Suprapubic skin (tissue), 3 donors: ENCODE measurements at regions not wholly inside any gene's neighbourhood (a gene's known extent, or its start where the extent isn't known, plus 50 kb on each side); places are given as distances from the start of the nearest gene placed in this dataset.

ENCODE experiments used
- POLR2AphosphoS5 ChIP-seq, 3 donors: sonication (generic); formaldehyde crosslinking; IDR thresholded peaks; one replicate each; pipeline ENCODE4 v1.6.1; 2017; ENCODE audit warnings: antibody characterized with exemption in 3 of 3
- TF ChIP-seq, protein P1 (sequence below), 2 donors: fragments of 200-600 bp in 1 of 2; fragments of 450-650 bp in 1 of 2; sonication (generic) in 1 of 2; IDR thresholded peaks; one replicate each; pipeline ENCODE4 v1.5.1; 2016 to 2019; ENCODE audit warnings: antibody characterized with exemption in 2 of 2, mild to moderate bottlenecking in 1 of 2, moderate library complexity in 1 of 2

DNA sequence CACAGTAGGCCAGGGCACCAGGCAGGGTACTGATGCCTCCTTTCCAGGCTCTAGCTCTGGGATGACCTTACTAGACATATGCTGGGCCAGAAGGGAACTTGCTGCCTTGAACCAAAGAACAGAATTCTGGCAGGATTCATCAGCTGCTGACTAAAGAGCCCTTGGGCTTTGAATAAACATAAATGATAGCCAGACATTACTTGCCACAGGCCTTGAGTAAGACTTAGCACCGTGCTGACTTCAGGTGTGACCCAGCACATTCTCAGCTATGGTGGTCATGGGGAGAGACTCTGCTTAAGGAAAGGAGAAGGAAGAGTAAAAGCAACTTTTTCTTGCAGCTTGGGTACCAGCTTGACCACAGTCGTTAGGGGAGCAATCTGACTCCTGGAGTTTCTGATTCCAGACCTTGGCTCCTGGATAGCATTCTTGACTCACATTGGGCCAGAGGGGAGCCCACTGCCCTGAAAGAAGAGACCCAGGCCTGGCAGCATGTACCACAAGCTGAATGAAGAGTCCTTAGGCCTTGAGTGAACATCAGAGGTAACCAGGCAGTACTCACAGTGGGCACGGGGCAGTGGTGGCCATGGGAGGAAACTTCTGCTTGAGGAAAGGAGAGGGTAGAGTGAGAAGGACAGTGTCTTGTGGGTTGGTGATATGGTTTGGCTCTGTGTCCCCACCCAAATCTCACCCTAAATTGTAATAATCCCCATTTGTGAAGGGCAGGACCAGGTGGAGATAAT lies 926.1 kb upstream of the SORCS1 start:
- TF ChIP-seq, protein P1, sequence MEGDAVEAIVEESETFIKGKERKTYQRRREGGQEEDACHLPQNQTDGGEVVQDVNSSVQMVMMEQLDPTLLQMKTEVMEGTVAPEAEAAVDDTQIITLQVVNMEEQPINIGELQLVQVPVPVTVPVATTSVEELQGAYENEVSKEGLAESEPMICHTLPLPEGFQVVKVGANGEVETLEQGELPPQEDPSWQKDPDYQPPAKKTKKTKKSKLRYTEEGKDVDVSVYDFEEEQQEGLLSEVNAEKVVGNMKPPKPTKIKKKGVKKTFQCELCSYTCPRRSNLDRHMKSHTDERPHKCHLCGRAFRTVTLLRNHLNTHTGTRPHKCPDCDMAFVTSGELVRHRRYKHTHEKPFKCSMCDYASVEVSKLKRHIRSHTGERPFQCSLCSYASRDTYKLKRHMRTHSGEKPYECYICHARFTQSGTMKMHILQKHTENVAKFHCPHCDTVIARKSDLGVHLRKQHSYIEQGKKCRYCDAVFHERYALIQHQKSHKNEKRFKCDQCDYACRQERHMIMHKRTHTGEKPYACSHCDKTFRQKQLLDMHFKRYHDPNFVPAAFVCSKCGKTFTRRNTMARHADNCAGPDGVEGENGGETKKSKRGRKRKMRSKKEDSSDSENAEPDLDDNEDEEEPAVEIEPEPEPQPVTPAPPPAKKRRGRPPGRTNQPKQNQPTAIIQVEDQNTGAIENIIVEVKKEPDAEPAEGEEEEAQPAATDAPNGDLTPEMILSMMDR (IDR thresholded peaks at IDR 0.05) = no peak
- no peak for TF ChIP-seq POLR2AphosphoS5 (IDR thresholded peaks at IDR 0.05)
